ENCODE measurements at regions not wholly inside any gene's neighbourhood (a gene's known extent, or its start where the extent isn't known, plus 50 kb on each side); places are given as distances from the start of the nearest gene placed in this dataset.

DNA sequence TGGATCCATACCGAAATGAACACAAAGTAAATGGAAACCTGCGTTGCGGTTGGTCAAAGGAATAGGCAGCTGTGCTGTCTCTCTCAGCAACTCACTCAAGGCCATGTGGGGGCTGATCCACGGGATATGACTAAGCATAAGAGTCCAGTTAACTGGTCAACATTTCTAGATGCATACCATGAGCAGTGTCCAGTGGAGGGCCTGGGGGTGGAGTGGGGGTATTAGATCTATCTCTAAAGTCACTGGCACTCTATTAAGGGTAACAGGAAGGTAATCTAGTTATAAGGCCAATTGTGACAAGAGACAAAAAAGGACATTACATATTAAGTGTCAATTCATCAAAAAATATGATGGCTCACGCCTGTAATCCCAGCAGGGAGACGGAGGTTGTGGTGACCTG, 136.8 kb downstream of the TTC32 start:
- no peak for DNase-seq
- no peaks in the 10 kb centered on the region for H3K4me1 ChIP-seq
- TF ChIP-seq, protein P1, sequence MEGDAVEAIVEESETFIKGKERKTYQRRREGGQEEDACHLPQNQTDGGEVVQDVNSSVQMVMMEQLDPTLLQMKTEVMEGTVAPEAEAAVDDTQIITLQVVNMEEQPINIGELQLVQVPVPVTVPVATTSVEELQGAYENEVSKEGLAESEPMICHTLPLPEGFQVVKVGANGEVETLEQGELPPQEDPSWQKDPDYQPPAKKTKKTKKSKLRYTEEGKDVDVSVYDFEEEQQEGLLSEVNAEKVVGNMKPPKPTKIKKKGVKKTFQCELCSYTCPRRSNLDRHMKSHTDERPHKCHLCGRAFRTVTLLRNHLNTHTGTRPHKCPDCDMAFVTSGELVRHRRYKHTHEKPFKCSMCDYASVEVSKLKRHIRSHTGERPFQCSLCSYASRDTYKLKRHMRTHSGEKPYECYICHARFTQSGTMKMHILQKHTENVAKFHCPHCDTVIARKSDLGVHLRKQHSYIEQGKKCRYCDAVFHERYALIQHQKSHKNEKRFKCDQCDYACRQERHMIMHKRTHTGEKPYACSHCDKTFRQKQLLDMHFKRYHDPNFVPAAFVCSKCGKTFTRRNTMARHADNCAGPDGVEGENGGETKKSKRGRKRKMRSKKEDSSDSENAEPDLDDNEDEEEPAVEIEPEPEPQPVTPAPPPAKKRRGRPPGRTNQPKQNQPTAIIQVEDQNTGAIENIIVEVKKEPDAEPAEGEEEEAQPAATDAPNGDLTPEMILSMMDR (IDR thresholded peaks at IDR 0.05), result no peak
- TF ChIP-seq POLR2AphosphoS5 (IDR thresholded peaks at IDR 0.05) (no peak), EP300 (IDR thresholded peaks at IDR 0.05) (no peak), POLR2A (IDR thresholded peaks at IDR 0.05) (no peak)
- H3K9me3 ChIP-seq, result peaks cover 0 to 6% (median 2%) of the 10 kb centered on the region in 4 donors
- 81 to 89% methylated on average over 6 of the region's 6 CpGs for WGBS, 2 donors
- H3K27ac ChIP-seq, result no peak overlapping the region
- ATAC-seq (ENCODE audit: low FRiP score in 2 of 2), result no peak
- H3K27me3 ChIP-seq, result no peaks in the 10 kb centered on the region
- H3K4me3 ChIP-seq, result no peak overlapping the region
- H3K36me3 ChIP-seq, result no peaks in the 10 kb centered on the region

GRCh38 chr2:19763731-19764130, 138.1 kb downstream of the TTC32 start:
- TF ChIP-seq POLR2A (IDR thresholded peaks at IDR 0.05), result no peak
- no peak for TF ChIP-seq POLR2AphosphoS5 (IDR thresholded peaks at IDR 0.05)
- TF ChIP-seq EP300 (IDR thresholded peaks at IDR 0.05), result no peak
- TF ChIP-seq, protein P1 (IDR thresholded peaks at IDR 0.05), result no peak
- DNase-seq (no peak), ATAC-seq (ENCODE audit: low FRiP score in 2 of 2) (no peak)
- H3K4me3 ChIP-seq, result no peak overlapping the region
- no peaks in the 10 kb centered on the region for H3K4me1 ChIP-seq
- H3K36me3 ChIP-seq, result no peaks in the 10 kb centered on the region
- peaks cover 0 to 6% (median 2%) of the 10 kb centered on the region in 4 donors for H3K9me3 ChIP-seq
- no peak overlapping the region for H3K27ac ChIP-seq
- H3K27me3 ChIP-seq, result no peaks in the 10 kb centered on the region

GRCh38 chr2:19762959-19763605, 138.7 kb downstream of the TTC32 start:
- WGBS, 2 donors, result 81% methylated on average over 1 of the region's 1 CpG; no CpG with 5 or more reads in 1 of the 2 donors
- Histone ChIP-seq H3K4me1 (no peaks in the 10 kb centered on the region), H3K36me3 (no peaks in the 10 kb centered on the region), H3K9me3 (peaks cover 0 to 6% (median 2%) of the 10 kb centered on the region in 4 donors), H3K4me3 (no peak overlapping the region), H3K27ac (no peak overlapping the region), H3K27me3 (no peaks in the 10 kb centered on the region)
- TF ChIP-seq POLR2A (IDR thresholded peaks at IDR 0.05), result no peak
- no peak for TF ChIP-seq POLR2AphosphoS5 (IDR thresholded peaks at IDR 0.05)
- ATAC-seq (ENCODE audit: low FRiP score in 2 of 2), result no peak
- no peak for DNase-seq

GRCh38 chr2:19762142-19762541, 139.6 kb downstream of the TTC32 start:
- Histone ChIP-seq H3K4me3 (no peak overlapping the region), H3K9me3 (peaks cover 0 to 6% (median 2%) of the 10 kb centered on the region in 4 donors), H3K27me3 (no peaks in the 10 kb centered on the region), H3K36me3 (no peaks in the 10 kb centered on the region), H3K4me1 (no peaks in the 10 kb centered on the region), H3K27ac (no peak overlapping the region)
- 95 to 100% methylated on average over 1 of the region's 1 CpG for WGBS, 2 donors
- DNase-seq, result no peak
- TF ChIP-seq EP300 (IDR thresholded peaks at IDR 0.05), result no peak
- TF ChIP-seq, protein P1 (IDR thresholded peaks at IDR 0.05), result no peak
- no peak for TF ChIP-seq POLR2A (IDR thresholded peaks at IDR 0.05)
- no peak for TF ChIP-seq POLR2AphosphoS5 (IDR thresholded peaks at IDR 0.05)
- no peak for ATAC-seq (ENCODE audit: low FRiP score in 2 of 2)

GRCh38 chr2:19759880-19760279, 141.9 kb downstream of the TTC32 start:
- TF ChIP-seq POLR2AphosphoS5 (IDR thresholded peaks at IDR 0.05) (no peak), EP300 (IDR thresholded peaks at IDR 0.05) (no peak), POLR2A (IDR thresholded peaks at IDR 0.05) (no peak)
- TF ChIP-seq, protein P1 (IDR thresholded peaks at IDR 0.05), result no peak
- no peak for DNase-seq

More at GRCh38 chr2:19759880-19760279, 141.9 kb downstream of the TTC32 start:
- no peaks in the 10 kb centered on the region for H3K27me3 ChIP-seq
- no peaks in the 10 kb centered on the region for H3K4me1 ChIP-seq
- peaks cover 0 to 3% (median 0%) of the 10 kb centered on the region in 4 donors for H3K9me3 ChIP-seq
- no peak overlapping the region for H3K4me3 ChIP-seq
- 77 to 81% methylated on average over 6 of the region's 6 CpGs for WGBS, 2 donors
- H3K36me3 ChIP-seq, result no peaks in the 10 kb centered on the region
- ATAC-seq (ENCODE audit: low FRiP score in 2 of 2), result no peak
- no peak overlapping the region for H3K27ac ChIP-seq

All from upper lobe of left lung (tissue), 6 donors.